HG03095 (cell line): ENCODE measurements at regions not wholly inside any gene's neighbourhood (a gene's known extent, or its start where the extent isn't known, plus 50 kb on each side); places are given as distances from the start of the nearest gene placed in this dataset.

Experiments
- ATAC-seq: cut with Tn5 transposase; IDR thresholded peaks from one replicate; pipeline ENCODE4 v1.9.1; 2021; ENCODE audit warnings: moderate library complexity; ENCODE audit not compliant: unreplicated experiment

- ATAC-seq, result no peak
Measured at GRCh38 chr2:516944-517343, 160.3 kb downstream of the TMEM18 start.

- ATAC-seq, result no peak
Measured at GRCh38 chr2:516131-516530, 161.1 kb downstream of the TMEM18 start.

GRCh38 chr2:515441-516127 is 161.6 kb downstream of the TMEM18 start:
- ATAC-seq, result no peak

GRCh38 chr2:513981-514706 is 163.1 kb downstream of the TMEM18 start:
- no peak for ATAC-seq

- no peak for ATAC-seq
Measured at GRCh38 chr2:510839-511238, 166.4 kb downstream of the TMEM18 start.

- no peak for ATAC-seq
Measured at GRCh38 chr2:509888-510287, 167.3 kb downstream of the TMEM18 start.

- ATAC-seq, result no peak
Measured at GRCh38 chr2:508121-508520, 169.1 kb downstream of the TMEM18 start.

GRCh38 chr2:506866-507265 is 170.3 kb downstream of the TMEM18 start:
- no peak for ATAC-seq

GRCh38 chr2:506451-506850 is 170.8 kb downstream of the TMEM18 start:
- no peak for ATAC-seq

GRCh38 chr2:505941-506340 is 171.3 kb downstream of the TMEM18 start:
- no peak for ATAC-seq

GRCh38 chr2:503288-503999 is 173.8 kb downstream of the TMEM18 start:
- ATAC-seq, result no peak

GRCh38 chr2:502831-503230 is 174.4 kb downstream of the TMEM18 start:
- no peak for ATAC-seq

- ATAC-seq, result no peak
Measured at GRCh38 chr2:501667-502066, 175.5 kb downstream of the TMEM18 start.

- ATAC-seq, result no peak
Measured at GRCh38 chr2:501130-501529, 176.1 kb downstream of the TMEM18 start.

GRCh38 chr2:499726-500125 is 177.5 kb downstream of the TMEM18 start:
- no peak for ATAC-seq

- ATAC-seq, result no peak
Measured at GRCh38 chr2:498493-499178, 178.6 kb downstream of the TMEM18 start.

- ATAC-seq, result no peak
Measured at GRCh38 chr2:497770-498492, 179.3 kb downstream of the TMEM18 start.

GRCh38 chr2:496729-497128 is 180.5 kb downstream of the TMEM18 start:
- ATAC-seq, result no peak

- ATAC-seq, result no peak
Measured at GRCh38 chr2:495745-496275, 181.4 kb downstream of the TMEM18 start.

- no peak for ATAC-seq
Measured at GRCh38 chr2:494853-495252, 182.4 kb downstream of the TMEM18 start.

- no peak for ATAC-seq
Measured at GRCh38 chr2:493228-493627, 184.0 kb downstream of the TMEM18 start.
